ENCODE measurements at regions not wholly inside any gene's neighbourhood (a gene's known extent, or its start where the extent isn't known, plus 50 kb on each side); places are given as distances from the start of the nearest gene placed in this dataset.
A peak's percentile ranks its signal among the peaks of the same experiment; 100 is the strongest.

GRCh38 chr5:4058899-4059298 is 463.3 kb downstream of the IRX1 start:
- Histone ChIP-seq H3F3A (replicated peaks; ENCODE audit: low read depth) (no peaks in the 10 kb centered on the region), H3K27me3 (ENCODE audit: insufficient read depth) (no peaks in the 10 kb centered on the region), H3K27ac (ENCODE audit: low read depth) (no peak overlapping the region), H3K4me2 (no peak overlapping the region), H3K4me3 (no peak overlapping the region), H4K20me1 (replicated peaks; ENCODE audit: insufficient read depth) (no peaks in the 10 kb centered on the region), H3K9me2 (ENCODE audit: insufficient read depth) (no peaks in the 10 kb centered on the region), H3K79me2 (replicated peaks; ENCODE audit: insufficient read depth) (no peaks in the 10 kb centered on the region), H2AFZ (no peak overlapping the region), H3K36me3 (ENCODE audit: insufficient read depth) (no peaks in the 10 kb centered on the region), H3K4me1 (ENCODE audit: insufficient read depth) (no peaks in the 10 kb centered on the region)
- DNase-seq (ENCODE audit: low spot score) (no peak), ATAC-seq (peak; percentile 62; the same call in 2 of the 3 replicates)
- TF ChIP-seq ZNF114 (CRISPR knock-in tag; IDR thresholded peaks at IDR 0.05) (no peak), STAT1 (IDR thresholded peaks at IDR 0.05; ENCODE audit: unreplicated experiment) (no peak)
- TF ChIP-seq, protein P1, sequence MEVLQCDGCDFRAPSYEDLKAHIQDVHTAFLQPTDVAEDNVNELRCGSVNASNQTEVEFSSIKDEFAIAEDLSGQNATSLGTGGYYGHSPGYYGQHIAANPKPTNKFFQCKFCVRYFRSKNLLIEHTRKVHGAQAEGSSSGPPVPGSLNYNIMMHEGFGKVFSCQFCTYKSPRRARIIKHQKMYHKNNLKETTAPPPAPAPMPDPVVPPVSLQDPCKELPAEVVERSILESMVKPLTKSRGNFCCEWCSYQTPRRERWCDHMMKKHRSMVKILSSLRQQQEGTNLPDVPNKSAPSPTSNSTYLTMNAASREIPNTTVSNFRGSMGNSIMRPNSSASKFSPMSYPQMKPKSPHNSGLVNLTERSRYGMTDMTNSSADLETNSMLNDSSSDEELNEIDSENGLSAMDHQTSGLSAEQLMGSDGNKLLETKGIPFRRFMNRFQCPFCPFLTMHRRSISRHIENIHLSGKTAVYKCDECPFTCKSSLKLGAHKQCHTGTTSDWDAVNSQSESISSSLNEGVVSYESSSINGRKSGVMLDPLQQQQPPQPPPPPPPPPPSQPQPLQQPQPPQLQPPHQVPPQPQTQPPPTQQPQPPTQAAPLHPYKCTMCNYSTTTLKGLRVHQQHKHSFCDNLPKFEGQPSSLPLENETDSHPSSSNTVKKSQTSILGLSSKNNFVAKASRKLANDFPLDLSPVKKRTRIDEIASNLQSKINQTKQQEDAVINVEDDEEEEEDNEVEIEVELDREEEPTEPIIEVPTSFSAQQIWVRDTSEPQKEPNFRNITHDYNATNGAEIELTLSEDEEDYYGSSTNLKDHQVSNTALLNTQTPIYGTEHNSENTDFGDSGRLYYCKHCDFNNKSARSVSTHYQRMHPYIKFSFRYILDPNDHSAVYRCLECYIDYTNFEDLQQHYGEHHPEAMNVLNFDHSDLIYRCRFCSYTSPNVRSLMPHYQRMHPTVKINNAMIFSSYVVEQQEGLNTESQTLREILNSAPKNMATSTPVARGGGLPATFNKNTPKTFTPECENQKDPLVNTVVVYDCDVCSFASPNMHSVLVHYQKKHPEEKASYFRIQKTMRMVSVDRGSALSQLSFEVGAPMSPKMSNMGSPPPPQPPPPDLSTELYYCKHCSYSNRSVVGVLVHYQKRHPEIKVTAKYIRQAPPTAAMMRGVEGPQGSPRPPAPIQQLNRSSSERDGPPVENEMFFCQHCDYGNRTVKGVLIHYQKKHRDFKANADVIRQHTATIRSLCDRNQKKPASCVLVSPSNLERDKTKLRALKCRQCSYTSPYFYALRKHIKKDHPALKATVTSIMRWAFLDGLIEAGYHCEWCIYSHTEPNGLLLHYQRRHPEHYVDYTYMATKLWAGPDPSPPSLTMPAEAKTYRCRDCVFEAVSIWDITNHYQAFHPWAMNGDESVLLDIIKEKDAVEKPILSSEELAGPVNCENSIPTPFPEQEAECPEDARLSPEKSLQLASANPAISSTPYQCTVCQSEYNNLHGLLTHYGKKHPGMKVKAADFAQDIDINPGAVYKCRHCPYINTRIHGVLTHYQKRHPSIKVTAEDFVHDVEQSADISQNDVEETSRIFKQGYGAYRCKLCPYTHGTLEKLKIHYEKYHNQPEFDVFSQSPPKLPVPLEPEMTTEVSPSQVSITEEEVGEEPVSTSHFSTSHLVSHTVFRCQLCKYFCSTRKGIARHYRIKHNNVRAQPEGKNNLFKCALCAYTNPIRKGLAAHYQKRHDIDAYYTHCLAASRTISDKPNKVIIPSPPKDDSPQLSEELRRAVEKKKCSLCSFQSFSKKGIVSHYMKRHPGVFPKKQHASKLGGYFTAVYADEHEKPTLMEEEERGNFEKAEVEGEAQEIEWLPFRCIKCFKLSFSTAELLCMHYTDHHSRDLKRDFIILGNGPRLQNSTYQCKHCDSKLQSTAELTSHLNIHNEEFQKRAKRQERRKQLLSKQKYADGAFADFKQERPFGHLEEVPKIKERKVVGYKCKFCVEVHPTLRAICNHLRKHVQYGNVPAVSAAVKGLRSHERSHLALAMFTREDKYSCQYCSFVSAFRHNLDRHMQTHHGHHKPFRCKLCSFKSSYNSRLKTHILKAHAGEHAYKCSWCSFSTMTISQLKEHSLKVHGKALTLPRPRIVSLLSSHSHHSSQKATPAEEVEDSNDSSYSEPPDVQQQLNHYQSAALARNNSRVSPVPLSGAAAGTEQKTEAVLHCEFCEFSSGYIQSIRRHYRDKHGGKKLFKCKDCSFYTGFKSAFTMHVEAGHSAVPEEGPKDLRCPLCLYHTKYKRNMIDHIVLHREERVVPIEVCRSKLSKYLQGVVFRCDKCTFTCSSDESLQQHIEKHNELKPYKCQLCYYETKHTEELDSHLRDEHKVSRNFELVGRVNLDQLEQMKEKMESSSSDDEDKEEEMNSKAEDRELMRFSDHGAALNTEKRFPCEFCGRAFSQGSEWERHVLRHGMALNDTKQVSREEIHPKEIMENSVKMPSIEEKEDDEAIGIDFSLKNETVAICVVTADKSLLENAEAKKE (CRISPR knock-in tag; IDR thresholded peaks at IDR 0.05) = no peak
- Mint-ChIP-seq H3K4me3 (no peak overlapping the region), H3K27ac (no peak overlapping the region), H3K4me1 (no peaks in the 10 kb centered on the region), H3K27me3 (ENCODE audit: insufficient read depth, low read depth, poor library complexity) (peaks cover 2% of the 10 kb centered on the region), H3K36me3 (ENCODE audit: low read depth) (no peaks in the 10 kb centered on the region), H3K9me3 (no peaks in the 10 kb centered on the region)

DNA sequence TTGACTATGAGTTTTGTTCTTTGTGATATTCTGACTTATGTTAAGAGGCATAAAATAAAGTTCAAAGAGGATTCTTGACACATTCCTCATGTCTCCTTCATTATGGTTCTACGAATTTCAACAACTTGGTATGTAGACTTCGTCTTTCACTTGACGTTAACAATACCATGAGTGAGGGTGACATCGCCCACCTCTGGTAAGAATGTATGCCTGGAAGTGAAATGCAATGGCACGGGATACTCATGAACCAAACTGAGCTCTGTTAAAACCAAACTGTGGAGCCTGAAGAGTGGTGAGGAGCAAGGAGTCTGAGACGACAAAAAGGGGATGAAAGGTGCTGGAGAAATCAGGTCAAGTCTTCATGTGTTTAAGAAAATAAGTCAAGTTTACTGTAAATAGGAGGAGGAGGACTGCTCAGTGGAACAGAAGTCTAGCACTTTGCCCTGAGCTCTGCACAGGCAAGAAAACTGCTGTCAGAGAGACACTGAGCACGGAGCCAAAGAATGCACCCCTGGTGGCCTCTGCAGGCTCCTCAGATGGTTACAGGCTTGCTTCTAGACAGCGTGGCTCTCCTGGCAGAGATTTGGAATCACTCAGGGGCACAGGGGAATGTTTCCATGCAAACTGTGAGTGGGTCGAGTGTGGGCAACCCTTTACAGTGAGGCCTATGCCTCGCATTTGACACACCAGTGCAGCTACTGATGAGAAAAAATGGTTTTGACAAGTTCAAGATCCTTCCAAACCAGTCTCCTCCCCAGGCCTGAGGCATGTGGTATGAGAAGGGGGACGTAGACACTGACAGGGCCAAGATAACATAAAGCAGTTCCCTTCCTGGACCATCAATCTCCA is 470.1 kb downstream of the IRX1 start:
- Histone ChIP-seq H3K4me2 (no peak overlapping the region), H3K36me3 (ENCODE audit: insufficient read depth) (no peaks in the 10 kb centered on the region), H3K27ac (ENCODE audit: low read depth) (no peak overlapping the region), H3F3A (replicated peaks; ENCODE audit: low read depth) (no peaks in the 10 kb centered on the region), H3K4me1 (ENCODE audit: insufficient read depth) (no peaks in the 10 kb centered on the region), H2AFZ (no peak overlapping the region), H3K9me2 (ENCODE audit: insufficient read depth) (peaks cover 6% of the 10 kb centered on the region), H3K4me3 (no peak overlapping the region), H3K27me3 (ENCODE audit: insufficient read depth) (no peaks in the 10 kb centered on the region), H3K79me2 (replicated peaks; ENCODE audit: insufficient read depth) (no peaks in the 10 kb centered on the region), H4K20me1 (replicated peaks; ENCODE audit: insufficient read depth) (no peaks in the 10 kb centered on the region)
- DNase-seq (ENCODE audit: low spot score) = peak; percentile 27
- TF ChIP-seq CTCF (conservative IDR thresholded peaks at IDR 0.05; ENCODE audit: low read depth in 2 of 2) (peak; percentile 31 to 35), EZH2phosphoT487 (IDR thresholded peaks at IDR 0.05; ENCODE audit: unreplicated experiment) (no peak)
- Mint-ChIP-seq H3K27ac (no peak overlapping the region), H3K4me1 (peaks cover 5% of the 10 kb centered on the region; the same call in 1 of the 3 replicates), H3K9me3 (no peaks in the 10 kb centered on the region), H3K36me3 (ENCODE audit: low read depth) (no peaks in the 10 kb centered on the region), H3K4me3 (no peak overlapping the region), H3K27me3 (ENCODE audit: insufficient read depth, low read depth, poor library complexity) (peaks cover 4% of the 10 kb centered on the region)
- ATAC-seq = peak; percentile 53; the same call in 2 of the 3 replicates

All from GM23338 (cell line).